IPS-18a (cell line): ENCODE measurements at regions not wholly inside any gene's neighbourhood (a gene's known extent, or its start where the extent isn't known, plus 50 kb on each side); places are given as distances from the start of the nearest gene placed in this dataset.
"Not testable (repeated sequence)": the region's sequence is repeated elsewhere in the genome, so short reads cannot be mapped to it uniquely, and the experiment has no call there.

ENCODE experiments used
- H3K27ac ChIP-seq: one replicate; pipeline ENCODE4 v1.5.1; 2013; ENCODE audit warnings: low read length
- H3K27me3 ChIP-seq: one replicate; pipeline ENCODE4 v1.6.1; 2013; ENCODE audit warnings: mild to moderate bottlenecking, low read length; ENCODE audit not compliant: control insufficient read depth, insufficient read depth
- H3K36me3 ChIP-seq: one replicate; pipeline ENCODE4 v1.6.1; 2013; ENCODE audit warnings: low read depth, low read length; ENCODE audit not compliant: control insufficient read depth
- H3K4me1 ChIP-seq: one replicate; pipeline ENCODE4 v1.6.1; 2013; ENCODE audit warnings: low read depth, low read length; ENCODE audit not compliant: control insufficient read depth
- H3K4me3 ChIP-seq: one replicate; pipeline ENCODE4 v1.5.1; 2013; ENCODE audit warnings: low read length
- H3K9ac ChIP-seq: one replicate; pipeline ENCODE4 v1.6.1; 2013; ENCODE audit warnings: mild to moderate bottlenecking, low read length, moderate library complexity
- H3K9me3 ChIP-seq: one replicate; pipeline ENCODE4 v1.6.1; 2013; ENCODE audit warnings: low read depth, low read length; ENCODE audit not compliant: control insufficient read depth

GRCh38 chr12:28776913-28777422, 372.1 kb upstream of the FAR2 start:
- H3K9ac ChIP-seq = no peak overlapping the region
- H3K27ac ChIP-seq = no peak overlapping the region
- peaks cover 8% of the 10 kb centered on the region for H3K4me1 ChIP-seq
- no peaks in the 10 kb centered on the region for H3K36me3 ChIP-seq
- H3K4me3 ChIP-seq = no peak overlapping the region
- no peaks in the 10 kb centered on the region for H3K27me3 ChIP-seq
- no peaks in the 10 kb centered on the region for H3K9me3 ChIP-seq

GRCh38 chr12:28777603-28778365, 371.3 kb upstream of the FAR2 start:
- no peak overlapping the region for H3K9ac ChIP-seq
- no peak overlapping the region for H3K4me3 ChIP-seq
- H3K27ac ChIP-seq = no peak overlapping the region
- no peaks in the 10 kb centered on the region for H3K9me3 ChIP-seq
- H3K36me3 ChIP-seq = no peaks in the 10 kb centered on the region
- H3K27me3 ChIP-seq = no peaks in the 10 kb centered on the region
- H3K4me1 ChIP-seq = peaks cover 8% of the 10 kb centered on the region

- Histone ChIP-seq H3K36me3 (no peaks in the 10 kb centered on the region), H3K9ac (no peak overlapping the region), H3K9me3 (no peaks in the 10 kb centered on the region), H3K27ac (no peak overlapping the region), H3K4me3 (no peak overlapping the region), H3K4me1 (peaks cover 8% of the 10 kb centered on the region), H3K27me3 (no peaks in the 10 kb centered on the region)
Measured at GRCh38 chr12:28780096-28780495, 369.0 kb upstream of the FAR2 start.

GRCh38 chr12:28780960-28781359, 368.1 kb upstream of the FAR2 start:
- H3K27ac ChIP-seq = no peak overlapping the region
- no peak overlapping the region for H3K4me3 ChIP-seq
- no peak overlapping the region for H3K9ac ChIP-seq
- no peaks in the 10 kb centered on the region for H3K36me3 ChIP-seq
- no peaks in the 10 kb centered on the region for H3K9me3 ChIP-seq
- no peaks in the 10 kb centered on the region for H3K27me3 ChIP-seq
- peaks cover 8% of the 10 kb centered on the region for H3K4me1 ChIP-seq

GRCh38 chr12:28781671-28782652, 367.1 kb upstream of the FAR2 start:
- Histone ChIP-seq H3K4me1 (peaks cover 1% of the 10 kb centered on the region), H3K4me3 (no peak overlapping the region), H3K27me3 (no peaks in the 10 kb centered on the region), H3K9me3 (no peaks in the 10 kb centered on the region), H3K36me3 (no peaks in the 10 kb centered on the region), H3K27ac (no peak overlapping the region), H3K9ac (no peak overlapping the region)

GRCh38 chr12:28782812-28783211, 366.3 kb upstream of the FAR2 start:
- Histone ChIP-seq H3K36me3 (no peaks in the 10 kb centered on the region), H3K4me1 (peaks cover 4% of the 10 kb centered on the region), H3K27ac (no peak overlapping the region), H3K9ac (no peak overlapping the region), H3K4me3 (no peak overlapping the region), H3K9me3 (no peaks in the 10 kb centered on the region), H3K27me3 (no peaks in the 10 kb centered on the region)

- Histone ChIP-seq H3K4me1 (peaks cover 4% of the 10 kb centered on the region), H3K4me3 (no peak overlapping the region), H3K27ac (no peak overlapping the region), H3K9me3 (no peaks in the 10 kb centered on the region), H3K27me3 (no peaks in the 10 kb centered on the region), H3K9ac (no peak overlapping the region), H3K36me3 (no peaks in the 10 kb centered on the region)
Measured at GRCh38 chr12:28787151-28787550, 361.9 kb upstream of the FAR2 start.

- H3K27ac ChIP-seq, H3K36me3 ChIP-seq, H3K4me3 ChIP-seq, H3K4me1 ChIP-seq, H3K9ac ChIP-seq, H3K9me3 ChIP-seq, H3K27me3 ChIP-seq: not testable (repeated sequence)
Measured at GRCh38 chr12:28788256-28788655, 360.8 kb upstream of the FAR2 start.

- Histone ChIP-seq H3K4me3 (no peak overlapping the region), H3K27ac (no peak overlapping the region), H3K9ac (no peak overlapping the region), H3K9me3 (no peaks in the 10 kb centered on the region), H3K27me3 (no peaks in the 10 kb centered on the region), H3K4me1 (no peaks in the 10 kb centered on the region), H3K36me3 (no peaks in the 10 kb centered on the region)
Measured at GRCh38 chr12:28793581-28794151, 355.4 kb upstream of the FAR2 start.

- H3K27ac ChIP-seq = no peak overlapping the region
- no peaks in the 10 kb centered on the region for H3K4me1 ChIP-seq
- no peaks in the 10 kb centered on the region for H3K36me3 ChIP-seq
- H3K4me3 ChIP-seq = no peak overlapping the region
- no peak overlapping the region for H3K9ac ChIP-seq
- H3K9me3 ChIP-seq = no peaks in the 10 kb centered on the region
- no peaks in the 10 kb centered on the region for H3K27me3 ChIP-seq
Measured at GRCh38 chr12:28794211-28794610, 354.9 kb upstream of the FAR2 start.

GRCh38 chr12:28794786-28795185, 354.3 kb upstream of the FAR2 start:
- Histone ChIP-seq H3K4me1 (no peaks in the 10 kb centered on the region), H3K9me3 (no peaks in the 10 kb centered on the region), H3K36me3 (no peaks in the 10 kb centered on the region), H3K27me3 (no peaks in the 10 kb centered on the region), H3K27ac (no peak overlapping the region), H3K9ac (no peak overlapping the region), H3K4me3 (no peak overlapping the region)
